Nephron progenitor cell (in vitro differentiated cells): ENCODE measurements at regions not wholly inside any gene's neighbourhood (a gene's known extent, or its start where the extent isn't known, plus 50 kb on each side); places are given as distances from the start of the nearest gene placed in this dataset.

ENCODE experiments used
- DNase-seq: peaks from one replicate; pipeline ENCODE4 v3.0.0; 2021
- H3K27ac Mint-ChIP-seq: 2 replicates; pipeline ENCODE4 v1.8.0; 2021; ENCODE audit warnings: mild to moderate bottlenecking, moderate library complexity, mixed read lengths
- H3K27me3 Mint-ChIP-seq: 2 replicates; pipeline ENCODE4 v1.8.0; 2021; ENCODE audit warnings: mild to moderate bottlenecking, low read depth, mixed read lengths; ENCODE audit not compliant: poor library complexity
- H3K36me3 Mint-ChIP-seq: 2 replicates; pipeline ENCODE4 v1.8.0; 2021; ENCODE audit warnings: low read depth, mixed read lengths
- H3K4me1 Mint-ChIP-seq: 2 replicates; pipeline ENCODE4 v1.8.0; 2021; ENCODE audit warnings: mixed read lengths
- H3K4me3 Mint-ChIP-seq: 2 replicates; pipeline ENCODE4 v1.8.0; 2021; ENCODE audit warnings: mild to moderate bottlenecking, moderate library complexity, mixed read lengths
- H3K9me3 Mint-ChIP-seq: 2 replicates; pipeline ENCODE4 v1.8.0; 2021; ENCODE audit warnings: mild to moderate bottlenecking, moderate library complexity, mixed read lengths
- CTCF ChIP-seq: fragments of 200-600 bp; sonication (generic); IDR thresholded peaks from 2 replicates; pipeline ENCODE4 v1.5.0; 2021; ENCODE audit warnings: antibody characterized with exemption

- no peak overlapping the region for H3K27ac Mint-ChIP-seq
- no peaks in the 10 kb centered on the region for H3K27me3 Mint-ChIP-seq
- H3K36me3 Mint-ChIP-seq, result no peaks in the 10 kb centered on the region
- peaks cover 20% of the 10 kb centered on the region for H3K9me3 Mint-ChIP-seq
- DNase-seq, result no peak
- H3K4me1 Mint-ChIP-seq, result no peaks in the 10 kb centered on the region
- no peak for TF ChIP-seq CTCF
- H3K4me3 Mint-ChIP-seq, result no peak overlapping the region
These were observed 89.8 kb downstream of the LHX9 start for GRCh38 chr1:198007011-198007410.

GRCh38 chr1:198007687-198008607, 90.8 kb downstream of the LHX9 start:
- DNase-seq, result no peak
- Mint-ChIP-seq H3K27ac (no peak overlapping the region), H3K4me3 (no peak overlapping the region), H3K9me3 (peaks cover 20% of the 10 kb centered on the region), H3K27me3 (no peaks in the 10 kb centered on the region), H3K36me3 (no peaks in the 10 kb centered on the region), H3K4me1 (no peaks in the 10 kb centered on the region)
- TF ChIP-seq CTCF, result no peak

- no peaks in the 10 kb centered on the region for H3K4me1 Mint-ChIP-seq
- no peak overlapping the region for H3K27ac Mint-ChIP-seq
- no peaks in the 10 kb centered on the region for H3K27me3 Mint-ChIP-seq
- DNase-seq, result no peak
- no peaks in the 10 kb centered on the region for H3K36me3 Mint-ChIP-seq
- no peak for TF ChIP-seq CTCF
- H3K4me3 Mint-ChIP-seq, result no peak overlapping the region
- H3K9me3 Mint-ChIP-seq, result peaks cover 16% of the 10 kb centered on the region
These were observed 97.2 kb downstream of the LHX9 start for GRCh38 chr1:198014355-198014754.

- DNase-seq, result no peak
- Mint-ChIP-seq H3K27me3 (no peaks in the 10 kb centered on the region), H3K4me1 (no peaks in the 10 kb centered on the region), H3K36me3 (no peaks in the 10 kb centered on the region), H3K4me3 (no peak overlapping the region), H3K9me3 (peaks cover 7% of the 10 kb centered on the region), H3K27ac (no peak overlapping the region)
- TF ChIP-seq CTCF, result no peak
These were observed 98.1 kb downstream of the LHX9 start for GRCh38 chr1:198015309-198015708.

GRCh38 chr1:198018529-198018928, 101.4 kb downstream of the LHX9 start:
- DNase-seq, result no peak

More at GRCh38 chr1:198018529-198018928, 101.4 kb downstream of the LHX9 start:
- peaks cover 4% of the 10 kb centered on the region for H3K27me3 Mint-ChIP-seq
- H3K9me3 Mint-ChIP-seq, result no peaks in the 10 kb centered on the region
- TF ChIP-seq CTCF, result no peak
- no peak overlapping the region for H3K27ac Mint-ChIP-seq
- H3K4me1 Mint-ChIP-seq, result no peaks in the 10 kb centered on the region
- no peak overlapping the region for H3K4me3 Mint-ChIP-seq
- H3K36me3 Mint-ChIP-seq, result no peaks in the 10 kb centered on the region
